DND-41 (cell line): ENCODE measurements at regions not wholly inside any gene's neighbourhood (a gene's known extent, or its start where the extent isn't known, plus 50 kb on each side); places are given as distances from the start of the nearest gene placed in this dataset.
A peak's percentile ranks its signal among the peaks of the same experiment; 100 is the strongest.

Experiments used
- ATAC-seq: fragments of 200-7000 bp; cut with Tn5 transposase; 3 replicates; pipeline ENCODE4 v1.9.1; 2021; ENCODE audit warnings: low read depth; ENCODE audit not compliant: insufficient read depth
- DNase-seq: peaks from one replicate; pipeline ENCODE4 v3.0.0-alpha.2; 2020
- H2AFZ ChIP-seq: 2 replicates; pipeline ENCODE4 v1.6.0; 2012; ENCODE audit warnings: low read depth, low read length
- H3K27ac ChIP-seq: 2 replicates; pipeline ENCODE4 v1.5.1; 2012; ENCODE audit warnings: low read length, inconsistent platforms
- H3K27me3 ChIP-seq: fragments of 200-600 bp; sonication (generic); 2 replicates; pipeline ENCODE4 v1.6.0; 2012; ENCODE audit warnings: low read length, mild to moderate bottlenecking, inconsistent platforms; ENCODE audit not compliant: insufficient read depth, poor library complexity
- H3K36me3 ChIP-seq: 2 replicates; pipeline ENCODE4 v1.5.1; 2012; ENCODE audit warnings: low read length, inconsistent platforms; ENCODE audit not compliant: insufficient read depth
- H3K4me1 ChIP-seq: 2 replicates; pipeline ENCODE4 v1.5.1; 2012; ENCODE audit warnings: mild to moderate bottlenecking, low read length; ENCODE audit not compliant: insufficient read depth
- H3K4me2 ChIP-seq: 2 replicates; pipeline ENCODE4 v1.6.0; 2012; ENCODE audit warnings: mild to moderate bottlenecking, moderate library complexity, low read length, inconsistent platforms; ENCODE audit not compliant: insufficient read depth
- H3K4me3 ChIP-seq, 2 experiments: fragments of 200-600 bp in 1 of 2; shearing (Covaris generic) in 1 of 2; 2 replicates each; pipeline ENCODE4 v1.5.1; 2012 to 2016; ENCODE audit warnings: inconsistent platforms in 2 of 2, low read length in 2 of 2, mild to moderate bottlenecking in 2 of 2, low read depth in 1 of 2, moderate library complexity in 1 of 2
- H3K79me2 ChIP-seq: 2 replicates; pipeline ENCODE4 v1.6.0; 2012; ENCODE audit warnings: low read length, inconsistent platforms; ENCODE audit not compliant: insufficient read depth
- H3K9ac ChIP-seq: 2 replicates; pipeline ENCODE4 v1.6.0; 2012; ENCODE audit warnings: low read depth, mild to moderate bottlenecking, inconsistent platforms, low read length, moderate library complexity
- H3K9me3 ChIP-seq: 2 replicates; pipeline ENCODE4 v1.5.1; 2012; ENCODE audit warnings: low read length, moderate library complexity, mild to moderate bottlenecking, inconsistent platforms; ENCODE audit not compliant: insufficient read depth, severe bottlenecking
- H4K20me1 ChIP-seq: 2 replicates; pipeline ENCODE4 v1.6.0; 2012; ENCODE audit warnings: low read length; ENCODE audit not compliant: insufficient read depth
- CTCF ChIP-seq: IDR thresholded peaks from 2 replicates; pipeline ENCODE4 v1.5.1; 2012; ENCODE audit warnings: borderline replicate concordance, low read length, moderate library complexity, mild to moderate bottlenecking; ENCODE audit not compliant: poor library complexity, severe bottlenecking; ENCODE audit errors: extremely low read depth
- EZH2 ChIP-seq: IDR thresholded peaks from 3 replicates; pipeline ENCODE4 v1.6.1; 2012; ENCODE audit warnings: borderline replicate concordance, low read depth, mild to moderate bottlenecking, moderate library complexity, low read length, inconsistent platforms; ENCODE audit not compliant: severe bottlenecking

- no peak overlapping the region for H3K27ac ChIP-seq
- no peak overlapping the region for H3K9ac ChIP-seq
- no peaks in the 10 kb centered on the region for H4K20me1 ChIP-seq
- DNase-seq: no peak
- H2AFZ ChIP-seq: no peak overlapping the region
- H3K36me3 ChIP-seq: no peaks in the 10 kb centered on the region
- no peak for TF ChIP-seq CTCF
- no peak overlapping the region for H3K4me3 ChIP-seq
- H3K4me2 ChIP-seq: no peak overlapping the region
- no peak for ATAC-seq
- H3K27me3 ChIP-seq: no peaks in the 10 kb centered on the region
- H3K4me1 ChIP-seq: no peaks in the 10 kb centered on the region
- H3K9me3 ChIP-seq: no peaks in the 10 kb centered on the region
- no peaks in the 10 kb centered on the region for H3K79me2 ChIP-seq
These were observed 107.8 kb downstream of the GGTLC2 start for GRCh38 chr22:22752199-22752555.

GRCh38 chr22:22752556-22753477 is 108.4 kb downstream of the GGTLC2 start:
- no peak for DNase-seq
- no peak for ATAC-seq
- no peaks in the 10 kb centered on the region for H3K9me3 ChIP-seq
- no peak overlapping the region for H3K4me2 ChIP-seq
- H2AFZ ChIP-seq: no peak overlapping the region
- no peaks in the 10 kb centered on the region for H3K36me3 ChIP-seq
- H4K20me1 ChIP-seq: no peaks in the 10 kb centered on the region
- H3K27ac ChIP-seq: no peak overlapping the region
- no peaks in the 10 kb centered on the region for H3K27me3 ChIP-seq
- H3K79me2 ChIP-seq: no peaks in the 10 kb centered on the region
- no peak for TF ChIP-seq CTCF
- TF ChIP-seq EZH2: no peak
- H3K4me1 ChIP-seq: no peaks in the 10 kb centered on the region
- no peak overlapping the region for H3K9ac ChIP-seq
- H3K4me3 ChIP-seq: no peak overlapping the region

GRCh38 chr22:22753526-22754267 is 109.3 kb downstream of the GGTLC2 start:
- TF ChIP-seq EZH2 (no peak), CTCF (peak; percentile 92)
- Histone ChIP-seq H3K27ac (no peak overlapping the region), H4K20me1 (no peaks in the 10 kb centered on the region), H3K27me3 (no peaks in the 10 kb centered on the region), H3K9ac (no peak overlapping the region), H2AFZ (no peak overlapping the region), H3K4me2 (no peak overlapping the region), H3K79me2 (no peaks in the 10 kb centered on the region), H3K36me3 (no peaks in the 10 kb centered on the region), H3K9me3 (no peaks in the 10 kb centered on the region), H3K4me1 (no peaks in the 10 kb centered on the region), H3K4me3 (no peak overlapping the region)
- DNase-seq (peak; percentile 84), ATAC-seq (peak; percentile 99)
